ENCODE measurements at regions not wholly inside any gene's neighbourhood (a gene's known extent, or its start where the extent isn't known, plus 50 kb on each side); places are given as distances from the start of the nearest gene placed in this dataset.

- no peak for TF ChIP-seq CTCF (IDR thresholded peaks at IDR 0.05; ENCODE audit: low read length)
- no peak for TF ChIP-seq EZH2 (optimal IDR thresholded peaks at IDR 0.05; ENCODE audit: low read depth, low read length)
Observed at GRCh38 chr4:127149086-127149485, 483.7 kb upstream of the INTU start.
